Ovary (tissue), 3 donors: ENCODE measurements at regions not wholly inside any gene's neighbourhood (a gene's known extent, or its start where the extent isn't known, plus 50 kb on each side); places are given as distances from the start of the nearest gene placed in this dataset.

Source experiments
- POLR2A ChIP-seq: fragments of 450-650 bp; IDR thresholded peaks from one replicate; pipeline ENCODE4 v1.6.1; 2017; ENCODE audit warnings: antibody characterized with exemption, mild to moderate bottlenecking, moderate library complexity
- TF ChIP-seq, protein P1 (sequence below), 3 donors: fragments of 450-650 bp in 2 of 3; fragments of 200-600 bp in 1 of 3; IDR thresholded peaks; one replicate each; pipeline versions ENCODE4 v1.5.1 to v1.8.0; 2016 to 2022; ENCODE audit warnings: antibody characterized with exemption in 3 of 3, mild to moderate bottlenecking in 1 of 3
- donor health status: DM: no; HTN: no; CAD: no.

- no peak for TF ChIP-seq POLR2A
- TF ChIP-seq, protein P1, sequence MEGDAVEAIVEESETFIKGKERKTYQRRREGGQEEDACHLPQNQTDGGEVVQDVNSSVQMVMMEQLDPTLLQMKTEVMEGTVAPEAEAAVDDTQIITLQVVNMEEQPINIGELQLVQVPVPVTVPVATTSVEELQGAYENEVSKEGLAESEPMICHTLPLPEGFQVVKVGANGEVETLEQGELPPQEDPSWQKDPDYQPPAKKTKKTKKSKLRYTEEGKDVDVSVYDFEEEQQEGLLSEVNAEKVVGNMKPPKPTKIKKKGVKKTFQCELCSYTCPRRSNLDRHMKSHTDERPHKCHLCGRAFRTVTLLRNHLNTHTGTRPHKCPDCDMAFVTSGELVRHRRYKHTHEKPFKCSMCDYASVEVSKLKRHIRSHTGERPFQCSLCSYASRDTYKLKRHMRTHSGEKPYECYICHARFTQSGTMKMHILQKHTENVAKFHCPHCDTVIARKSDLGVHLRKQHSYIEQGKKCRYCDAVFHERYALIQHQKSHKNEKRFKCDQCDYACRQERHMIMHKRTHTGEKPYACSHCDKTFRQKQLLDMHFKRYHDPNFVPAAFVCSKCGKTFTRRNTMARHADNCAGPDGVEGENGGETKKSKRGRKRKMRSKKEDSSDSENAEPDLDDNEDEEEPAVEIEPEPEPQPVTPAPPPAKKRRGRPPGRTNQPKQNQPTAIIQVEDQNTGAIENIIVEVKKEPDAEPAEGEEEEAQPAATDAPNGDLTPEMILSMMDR (IDR thresholded peaks at IDR 0.05), result no peak
Measured at GRCh38 chr5:89484962-89485361, 602.0 kb upstream of the MEF2C start.
